ENCODE measurements at regions not wholly inside any gene's neighbourhood (a gene's known extent, or its start where the extent isn't known, plus 50 kb on each side); places are given as distances from the start of the nearest gene placed in this dataset.

- Histone ChIP-seq H3K36me3 (no peaks in the 10 kb centered on the region), H3K27me3 (peaks cover 95% of the 10 kb centered on the region), H3K9me3 (no peaks in the 10 kb centered on the region), H3K4me1 (ENCODE audit: control insufficient read depth in 1 of 2, insufficient read depth in 1 of 2, low read depth in 1 of 2, low read length in 1 of 2) (no peaks in the 10 kb centered on the region), H3K4me3 (ENCODE audit: low read depth in 1 of 2, low read length in 1 of 2) (no peak overlapping the region), H3K27ac (no peak overlapping the region)
- TF ChIP-seq CTCF (IDR thresholded peaks at IDR 0.05): peak; percentile 68
Observed at GRCh38 chr6:30396833-30397479, 52.0 kb downstream of the RPP21 start.

- no peaks in the 10 kb centered on the region for H3K9me3 ChIP-seq
- no peaks in the 10 kb centered on the region for H3K4me1 ChIP-seq (ENCODE audit: control insufficient read depth in 1 of 2, insufficient read depth in 1 of 2, low read depth in 1 of 2, low read length in 1 of 2)
- no peak overlapping the region for H3K4me3 ChIP-seq (ENCODE audit: low read depth in 1 of 2, low read length in 1 of 2)
- no peak for TF ChIP-seq CTCF (IDR thresholded peaks at IDR 0.05)
- no peak overlapping the region for H3K27ac ChIP-seq
- no peaks in the 10 kb centered on the region for H3K36me3 ChIP-seq
- peaks cover 95% of the 10 kb centered on the region for H3K27me3 ChIP-seq
Observed at GRCh38 chr6:30397697-30398096, 52.7 kb downstream of the RPP21 start.

- H3K4me1 ChIP-seq (ENCODE audit: control insufficient read depth in 1 of 2, insufficient read depth in 1 of 2, low read depth in 1 of 2, low read length in 1 of 2): no peaks in the 10 kb centered on the region
- peaks cover 95% of the 10 kb centered on the region for H3K27me3 ChIP-seq
- no peaks in the 10 kb centered on the region for H3K36me3 ChIP-seq
- H3K27ac ChIP-seq: no peak overlapping the region
- no peaks in the 10 kb centered on the region for H3K9me3 ChIP-seq
- TF ChIP-seq CTCF (IDR thresholded peaks at IDR 0.05): no peak
- no peak overlapping the region for H3K4me3 ChIP-seq (ENCODE audit: low read depth in 1 of 2, low read length in 1 of 2)
Observed at GRCh38 chr6:30399390-30400058, 54.6 kb downstream of the RPP21 start.

- peaks cover 100% of the 10 kb centered on the region for H3K27me3 ChIP-seq
Observed at GRCh38 chr6:30405934-30406333, 61.0 kb downstream of the RPP21 start.

GRCh38 chr6:30409184-30409583 lies 64.2 kb downstream of the RPP21 start:
- H3K27ac ChIP-seq: no peak overlapping the region
- no peak overlapping the region for H3K4me3 ChIP-seq (ENCODE audit: low read depth in 1 of 2, low read length in 1 of 2)
- no peaks in the 10 kb centered on the region for H3K36me3 ChIP-seq
- no peaks in the 10 kb centered on the region for H3K4me1 ChIP-seq (ENCODE audit: control insufficient read depth in 1 of 2, insufficient read depth in 1 of 2, low read depth in 1 of 2, low read length in 1 of 2)
- H3K9me3 ChIP-seq: peaks cover 5% of the 10 kb centered on the region
- no peak for TF ChIP-seq CTCF (IDR thresholded peaks at IDR 0.05)
- peaks cover 100% of the 10 kb centered on the region for H3K27me3 ChIP-seq

More at GRCh38 chr6:30405934-30406333, 61.0 kb downstream of the RPP21 start:
- Histone ChIP-seq H3K36me3 (no peaks in the 10 kb centered on the region), H3K27ac (no peak overlapping the region), H3K4me1 (ENCODE audit: control insufficient read depth in 1 of 2, insufficient read depth in 1 of 2, low read depth in 1 of 2, low read length in 1 of 2) (no peaks in the 10 kb centered on the region), H3K9me3 (peaks cover 5% of the 10 kb centered on the region), H3K4me3 (ENCODE audit: low read depth in 1 of 2, low read length in 1 of 2) (no peak overlapping the region)
- TF ChIP-seq CTCF (IDR thresholded peaks at IDR 0.05): no peak
